AG08395 (cell line): ENCODE measurements at regions not wholly inside any gene's neighbourhood (a gene's known extent, or its start where the extent isn't known, plus 50 kb on each side); places are given as distances from the start of the nearest gene placed in this dataset.

Source experiments
- DNase-seq: peaks from one replicate; pipeline ENCODE4 v3.0.0; 2012; ENCODE audit warnings: mixed read lengths, low spot score

DNA sequence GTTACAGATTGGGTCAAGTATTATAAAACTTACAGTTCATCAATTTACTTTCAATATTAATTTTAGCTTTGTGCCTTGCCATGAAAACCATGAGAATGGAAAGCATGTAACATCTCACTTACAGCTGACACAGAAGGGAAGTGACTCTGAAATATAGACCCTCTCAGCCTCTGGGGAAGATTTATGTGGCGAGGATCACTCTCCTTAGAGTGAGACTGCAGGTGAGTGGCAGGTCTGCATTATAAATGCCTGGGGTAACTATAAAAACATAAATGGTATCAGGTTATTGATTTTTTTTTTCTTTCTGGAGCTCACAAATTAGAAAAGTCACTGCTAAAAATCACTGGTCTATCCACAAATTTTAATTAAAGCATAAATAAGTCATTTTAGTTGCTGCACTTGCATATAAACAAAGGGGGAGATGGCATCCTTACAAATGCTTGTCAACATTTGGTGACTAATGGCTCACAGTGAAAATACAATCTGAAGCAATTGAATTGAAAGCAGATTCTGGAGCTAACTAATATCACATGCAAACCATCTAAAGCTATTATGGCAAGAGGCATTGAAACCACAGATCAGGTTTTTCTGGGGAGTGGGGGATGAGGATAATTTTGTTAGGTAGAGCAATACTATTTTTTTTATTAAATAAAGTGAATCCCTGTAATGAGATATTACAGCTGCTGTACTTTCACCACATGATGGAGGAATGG lies 200.9 kb downstream of the TM2D1 start:
- DNase-seq, result no peak

DNA sequence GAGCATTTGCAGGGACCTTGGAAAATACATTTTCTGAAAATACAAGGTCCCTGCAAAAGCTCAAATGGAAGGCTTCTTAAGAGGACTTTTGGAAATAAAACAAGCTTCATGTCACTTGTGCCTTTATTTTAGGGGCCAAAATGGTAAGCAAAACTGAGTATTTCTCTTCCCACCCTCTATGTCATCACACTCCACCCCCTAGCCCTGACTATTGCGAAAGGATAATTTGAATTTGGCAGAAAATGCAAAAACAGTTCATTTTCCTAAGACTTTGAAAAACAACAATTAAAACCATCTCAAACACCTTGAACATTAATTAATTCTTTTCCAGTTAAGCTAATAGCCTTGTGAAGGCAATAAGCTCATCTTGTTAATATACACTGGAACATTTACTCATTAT lies 201.7 kb downstream of the TM2D1 start:
- DNase-seq, result no peak

DNA sequence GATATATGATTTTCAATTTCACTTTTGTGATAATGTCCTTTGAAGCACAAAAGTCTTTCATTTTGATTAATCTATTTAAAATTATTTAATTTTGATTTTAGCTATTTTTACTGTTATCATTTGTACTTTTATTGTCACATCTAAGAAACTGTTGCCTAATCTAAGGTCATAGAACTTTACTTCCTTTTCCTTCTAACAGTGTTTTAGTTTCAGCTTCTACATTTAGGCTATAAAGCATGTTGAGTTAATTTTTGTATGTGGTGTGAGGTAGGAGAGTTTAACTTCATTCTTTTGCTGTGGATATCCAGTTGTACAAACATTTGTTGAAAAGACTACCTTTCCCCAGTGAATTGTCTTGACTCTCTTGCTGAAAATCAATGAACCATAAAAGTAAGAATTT lies 204.5 kb downstream of the TM2D1 start:
- no peak for DNase-seq

DNA sequence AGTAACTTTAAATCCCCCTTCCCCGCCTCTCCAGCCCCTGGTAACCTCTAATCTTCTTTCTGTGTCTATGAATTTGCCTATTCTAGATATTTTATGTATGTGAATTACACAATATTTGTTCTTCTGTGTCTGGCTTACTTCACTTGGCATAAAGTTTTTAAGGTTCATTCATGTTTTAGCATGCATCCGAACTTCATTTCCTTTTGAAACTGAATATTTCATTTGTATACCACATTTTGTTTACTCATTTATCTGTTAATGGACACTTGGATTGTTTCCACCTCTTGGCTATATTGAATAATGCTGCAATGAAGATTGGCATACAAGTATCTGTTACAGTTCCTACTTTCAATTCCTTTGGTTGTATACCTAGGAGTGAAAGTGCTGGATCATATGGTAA lies 205.3 kb downstream of the TM2D1 start:
- no peak for DNase-seq

DNA sequence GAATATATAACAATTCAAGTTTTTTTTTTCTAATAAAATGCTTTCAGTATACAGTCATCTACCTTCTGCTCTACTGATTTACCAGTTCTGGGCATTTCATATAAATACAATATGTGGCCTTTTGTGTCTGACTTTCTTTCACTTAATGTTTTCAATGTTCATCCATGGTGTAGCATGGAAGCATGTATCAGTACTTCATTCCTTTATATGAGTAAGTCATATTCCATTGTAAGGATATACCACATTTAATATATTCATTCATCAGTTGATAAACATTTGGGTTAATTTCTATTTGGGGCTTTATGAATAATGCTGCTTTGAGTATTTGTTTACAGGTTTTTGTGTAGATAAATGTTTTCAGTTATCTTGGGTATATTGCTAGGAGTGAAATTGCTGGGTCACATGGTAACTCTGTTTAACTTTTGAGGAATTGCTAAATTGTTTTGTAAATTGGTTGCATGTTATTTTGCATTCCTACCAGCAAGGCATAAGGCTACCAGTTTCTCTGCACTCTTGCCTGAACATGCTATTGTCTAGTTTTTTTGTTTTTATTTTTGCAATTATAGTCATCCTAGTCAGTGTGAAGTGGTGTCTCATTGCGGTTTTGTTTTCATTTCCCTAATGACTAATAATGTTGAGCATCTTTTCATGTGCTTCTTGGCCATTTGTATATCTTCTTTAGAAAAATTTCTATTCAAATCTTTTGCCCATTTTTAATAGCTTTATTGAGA lies 206.1 kb downstream of the TM2D1 start:
- DNase-seq, result no peak

DNA sequence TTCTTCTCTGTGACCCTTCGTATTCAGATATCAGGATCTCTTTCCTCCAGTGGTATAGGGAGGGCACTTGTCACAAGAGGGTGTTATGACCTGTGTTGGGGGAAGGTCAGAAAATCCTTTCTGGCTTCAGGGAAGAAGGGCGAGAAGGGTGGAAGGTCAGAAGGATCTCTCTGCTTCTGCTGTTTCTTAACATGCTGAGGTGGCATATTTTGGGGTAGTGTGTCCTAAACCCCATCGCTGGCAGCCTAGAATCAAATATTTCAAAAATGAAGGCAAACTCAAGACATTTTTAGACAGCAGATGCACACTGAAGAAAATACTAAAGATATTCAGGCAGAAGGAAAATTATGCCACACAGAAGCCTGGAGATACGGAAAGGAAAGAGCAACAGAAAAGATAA lies 207.6 kb downstream of the TM2D1 start:
- DNase-seq, result no peak

DNA sequence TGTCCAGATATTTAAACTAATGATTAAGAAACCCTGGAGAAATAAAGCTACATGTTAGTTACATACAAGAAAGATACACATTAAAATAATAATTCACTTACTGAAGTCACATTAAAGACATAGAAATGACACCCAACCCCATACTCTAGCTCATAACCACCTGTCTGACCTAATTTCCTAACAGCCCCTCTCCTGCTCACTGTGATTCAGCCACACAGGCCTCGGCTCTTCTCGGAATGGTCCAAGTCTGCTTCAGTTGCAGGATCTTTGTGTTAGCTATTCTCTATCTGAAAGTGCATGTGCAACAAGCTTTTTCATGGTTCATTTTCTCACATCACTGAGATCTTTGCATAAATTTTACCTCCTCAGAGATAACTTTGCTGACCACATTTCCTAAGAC lies 209.8 kb downstream of the TM2D1 start:
- no peak for DNase-seq
